BLaER1 (cell line): ENCODE measurements at regions not wholly inside any gene's neighbourhood (a gene's known extent, or its start where the extent isn't known, plus 50 kb on each side); places are given as distances from the start of the nearest gene placed in this dataset.
"Not testable (repeated sequence)": the region's sequence is repeated elsewhere in the genome, so short reads cannot be mapped to it uniquely, and the experiment has no call there.

Experiments used
- H3K27ac ChIP-seq: shearing (Covaris generic); formaldehyde crosslinking; 2 replicates; pipeline ENCODE4 v1.8.1; 2022
- H3K27me3 ChIP-seq: shearing (Covaris generic); formaldehyde crosslinking; 2 replicates; pipeline ENCODE4 v1.8.1; 2022
- H3K36me3 ChIP-seq: shearing (Covaris generic); formaldehyde crosslinking; 2 replicates; pipeline ENCODE4 v1.8.1; 2022
- H3K4me1 ChIP-seq: shearing (Covaris generic); formaldehyde crosslinking; 2 replicates; pipeline ENCODE4 v1.8.1; 2022
- H3K4me2 ChIP-seq: shearing (Covaris generic); formaldehyde crosslinking; 2 replicates; pipeline ENCODE4 v1.8.1; 2022
- H3K4me3 ChIP-seq: shearing (Covaris generic); formaldehyde crosslinking; 2 replicates; pipeline ENCODE4 v1.8.1; 2022
- H3K9ac ChIP-seq: shearing (Covaris generic); formaldehyde crosslinking; 2 replicates; pipeline ENCODE4 v1.8.1; 2022
- H3K9me3 ChIP-seq: shearing (Covaris generic); formaldehyde crosslinking; 2 replicates; pipeline ENCODE4 v1.8.1; 2022
- H4K20me1 ChIP-seq: shearing (Covaris generic); formaldehyde crosslinking; 2 replicates; pipeline ENCODE4 v1.8.1; 2022
- Cebpa-rat ChIP-seq: shearing (Covaris generic); IDR thresholded peaks from 2 replicates; pipeline ENCODE4 v1.8.1; 2022

- Histone ChIP-seq H3K9ac (no peak overlapping the region), H3K27ac (peak overlapping the region; percentile 10), H3K27me3 (no peaks in the 10 kb centered on the region), H3K36me3 (no peaks in the 10 kb centered on the region), H4K20me1 (no peaks in the 10 kb centered on the region), H3K4me3 (no peak overlapping the region), H3K4me1 (peaks cover 16% of the 10 kb centered on the region), H3K9me3 (no peaks in the 10 kb centered on the region), H3K4me2 (peak overlapping the region; percentile 56)
- no peak for TF ChIP-seq Cebpa-rat
Measured at GRCh38 chr2:228378233-228378632, 196.7 kb upstream of the SPHKAP start.

GRCh38 chr2:228377533-228377932 lies 196.0 kb upstream of the SPHKAP start:
- Histone ChIP-seq H3K27me3 (no peaks in the 10 kb centered on the region), H3K9me3 (no peaks in the 10 kb centered on the region), H3K4me1 (peaks cover 16% of the 10 kb centered on the region), H3K4me2 (peak overlapping the region; percentile 56), H3K9ac (0 out of 2 replicates have a peak overlapping the region, but pooled peaks have one; percentile 12), H4K20me1 (no peaks in the 10 kb centered on the region), H3K36me3 (no peaks in the 10 kb centered on the region), H3K4me3 (no peak overlapping the region), H3K27ac (peak overlapping the region; percentile 45)
- no peak for TF ChIP-seq Cebpa-rat

DNA sequence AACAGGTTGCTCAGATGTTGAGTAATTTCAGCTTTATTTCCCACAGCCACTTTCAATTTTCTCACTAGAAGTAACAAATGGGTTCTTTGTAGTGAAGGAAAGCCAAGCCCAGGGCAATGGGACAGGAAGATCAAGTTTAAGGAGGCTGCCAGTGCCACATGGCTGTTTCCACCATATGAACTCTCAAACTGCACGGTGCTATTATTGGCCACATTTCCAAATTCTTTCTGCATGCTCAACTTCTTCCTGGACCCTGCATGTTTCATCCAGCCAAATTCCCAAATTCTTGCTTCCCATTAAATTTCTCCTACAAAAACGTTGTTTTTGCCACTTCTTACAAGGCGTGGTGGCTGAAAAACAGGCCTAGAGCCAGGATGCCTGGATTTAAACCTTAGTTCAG lies 193.3 kb upstream of the SPHKAP start:
- H3K27ac ChIP-seq = no peak overlapping the region
- peaks cover 16% of the 10 kb centered on the region for H3K4me1 ChIP-seq
- H3K27me3 ChIP-seq = no peaks in the 10 kb centered on the region
- H3K9ac ChIP-seq = no peak overlapping the region
- H3K9me3 ChIP-seq = no peaks in the 10 kb centered on the region
- H3K4me2 ChIP-seq = no peak overlapping the region
- no peaks in the 10 kb centered on the region for H4K20me1 ChIP-seq
- H3K4me3 ChIP-seq = no peak overlapping the region
- no peaks in the 10 kb centered on the region for H3K36me3 ChIP-seq
- no peak for TF ChIP-seq Cebpa-rat

GRCh38 chr2:228373191-228373590 lies 191.7 kb upstream of the SPHKAP start:
- H3K9me3 ChIP-seq = no peaks in the 10 kb centered on the region
- H3K27me3 ChIP-seq = no peaks in the 10 kb centered on the region
- TF ChIP-seq Cebpa-rat = no peak
- H3K4me1 ChIP-seq = peaks cover 15% of the 10 kb centered on the region
- no peak overlapping the region for H3K4me3 ChIP-seq
- no peak overlapping the region for H3K9ac ChIP-seq
- H4K20me1 ChIP-seq = no peaks in the 10 kb centered on the region
- H3K36me3 ChIP-seq = no peaks in the 10 kb centered on the region
- H3K4me2 ChIP-seq = no peak overlapping the region
- no peak overlapping the region for H3K27ac ChIP-seq

GRCh38 chr2:228372212-228372611 lies 190.7 kb upstream of the SPHKAP start:
- Histone ChIP-seq H3K4me2 (no peak overlapping the region), H3K27me3 (no peaks in the 10 kb centered on the region), H3K4me3 (no peak overlapping the region), H3K9ac (no peak overlapping the region), H3K27ac (no peak overlapping the region), H3K9me3 (no peaks in the 10 kb centered on the region), H3K36me3 (no peaks in the 10 kb centered on the region), H4K20me1 (no peaks in the 10 kb centered on the region), H3K4me1 (peaks cover 5% of the 10 kb centered on the region; the same call in 1 of the 2 replicates)
- TF ChIP-seq Cebpa-rat = no peak

GRCh38 chr2:228369400-228370031 lies 188.0 kb upstream of the SPHKAP start:
- no peak for TF ChIP-seq Cebpa-rat
- H3K9ac ChIP-seq = no peak overlapping the region
- no peak overlapping the region for H3K4me2 ChIP-seq
- no peaks in the 10 kb centered on the region for H4K20me1 ChIP-seq
- no peaks in the 10 kb centered on the region for H3K4me1 ChIP-seq
- H3K4me3 ChIP-seq = no peak overlapping the region
- H3K9me3 ChIP-seq = no peaks in the 10 kb centered on the region
- no peak overlapping the region for H3K27ac ChIP-seq
- H3K27me3 ChIP-seq = no peaks in the 10 kb centered on the region
- H3K36me3 ChIP-seq = no peaks in the 10 kb centered on the region

- Histone ChIP-seq H3K4me1 (no peaks in the 10 kb centered on the region), H3K27me3 (no peaks in the 10 kb centered on the region), H3K27ac (no peak overlapping the region), H3K9ac (no peak overlapping the region), H3K4me3 (no peak overlapping the region), H3K36me3 (no peaks in the 10 kb centered on the region), H4K20me1 (no peaks in the 10 kb centered on the region), H3K4me2 (no peak overlapping the region), H3K9me3 (no peaks in the 10 kb centered on the region)
- no peak for TF ChIP-seq Cebpa-rat
Measured at GRCh38 chr2:228367356-228367755, 185.9 kb upstream of the SPHKAP start.

DNA sequence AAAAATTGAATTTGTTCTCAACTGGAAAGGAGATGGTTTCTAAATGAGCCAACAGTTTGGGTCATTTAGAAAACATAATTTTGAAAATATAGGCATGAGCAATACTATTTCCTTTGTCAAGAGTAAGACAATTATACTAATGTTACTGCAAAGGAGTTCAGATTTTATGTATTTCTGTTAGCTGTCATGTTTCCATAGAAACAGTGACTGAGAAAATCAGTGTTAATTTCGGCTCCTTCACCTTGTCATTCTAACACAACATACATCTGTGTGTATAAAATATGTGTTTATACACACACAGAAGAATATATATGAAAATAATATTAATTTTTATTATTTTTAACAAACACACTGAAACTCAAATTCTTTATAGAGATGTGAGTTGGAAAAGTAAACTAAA lies 178.0 kb upstream of the SPHKAP start:
- Histone ChIP-seq H4K20me1 (no peaks in the 10 kb centered on the region), H3K9me3 (no peaks in the 10 kb centered on the region)

DNA sequence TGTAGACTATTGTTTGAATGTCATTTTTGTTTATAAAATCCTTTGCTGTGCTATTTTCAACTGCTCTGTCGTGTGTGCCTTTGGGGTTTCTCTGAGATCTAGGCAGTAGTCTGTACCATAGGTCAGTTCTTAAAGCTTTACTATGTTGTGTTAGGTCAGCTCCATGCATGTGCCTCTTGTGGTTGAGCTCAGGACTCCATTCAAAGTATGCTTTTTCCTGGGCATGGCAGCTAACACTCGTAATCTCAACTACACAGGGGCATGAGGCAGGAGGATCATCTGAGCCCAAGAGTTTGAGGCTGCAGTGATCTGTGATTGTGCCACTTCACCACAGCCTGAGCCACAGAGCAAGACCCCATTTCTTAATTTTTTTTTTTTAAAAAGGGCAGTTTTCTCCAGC lies 174.4 kb upstream of the SPHKAP start:
- H3K36me3 ChIP-seq = no peaks in the 10 kb centered on the region
- no peak overlapping the region for H3K4me2 ChIP-seq
- H3K9me3 ChIP-seq = no peaks in the 10 kb centered on the region
- no peak overlapping the region for H3K4me3 ChIP-seq
- no peaks in the 10 kb centered on the region for H4K20me1 ChIP-seq
- H3K27me3 ChIP-seq = no peaks in the 10 kb centered on the region
- peaks cover 18% of the 10 kb centered on the region for H3K4me1 ChIP-seq
- no peak for TF ChIP-seq Cebpa-rat
- no peak overlapping the region for H3K27ac ChIP-seq
- no peak overlapping the region for H3K9ac ChIP-seq

More for the DNA sequence above, 178.0 kb upstream of the SPHKAP start:
- H3K4me3 ChIP-seq = no peak overlapping the region
- H3K27me3 ChIP-seq = no peaks in the 10 kb centered on the region
- no peak overlapping the region for H3K9ac ChIP-seq
- no peak for TF ChIP-seq Cebpa-rat
- H3K36me3 ChIP-seq = no peaks in the 10 kb centered on the region
- no peak overlapping the region for H3K27ac ChIP-seq
- no peaks in the 10 kb centered on the region for H3K4me1 ChIP-seq
- H3K4me2 ChIP-seq = no peak overlapping the region

GRCh38 chr2:228352980-228353379 lies 171.5 kb upstream of the SPHKAP start:
- H3K9ac ChIP-seq, H3K4me3 ChIP-seq, H3K27ac ChIP-seq, H3K9me3 ChIP-seq, H3K4me2 ChIP-seq, H3K27me3 ChIP-seq, H4K20me1 ChIP-seq, H3K36me3 ChIP-seq: not testable (repeated sequence)
- peaks cover 31% of the 10 kb centered on the region for H3K4me1 ChIP-seq

DNA sequence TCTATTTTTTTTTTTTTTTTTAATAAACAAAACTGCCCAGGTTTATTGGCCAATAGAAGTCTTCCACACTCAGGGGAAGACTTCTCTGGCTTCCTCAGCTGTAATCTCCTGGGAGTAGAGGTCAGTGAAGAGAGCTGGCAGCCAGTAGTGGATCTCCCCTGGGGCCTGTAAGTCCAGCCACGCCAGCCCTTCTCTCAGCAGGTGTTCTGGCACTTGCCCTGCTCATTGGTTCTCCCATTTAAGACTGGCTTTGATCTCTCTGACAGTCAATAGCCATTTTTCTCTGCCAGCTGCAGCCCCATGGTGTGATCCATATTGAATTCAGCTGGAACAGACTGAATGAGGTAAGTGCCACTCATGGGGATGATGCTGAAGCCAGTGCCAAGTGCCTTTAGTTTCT lies 170.6 kb upstream of the SPHKAP start:
- H3K9me3 ChIP-seq = no peaks in the 10 kb centered on the region
- no peak overlapping the region for H3K4me3 ChIP-seq
- H3K27ac ChIP-seq = no peak overlapping the region
- no peaks in the 10 kb centered on the region for H3K27me3 ChIP-seq
- no peak overlapping the region for H3K9ac ChIP-seq
- peak overlapping the region; percentile 57 for H3K4me2 ChIP-seq
- H4K20me1 ChIP-seq = no peaks in the 10 kb centered on the region
- peaks cover 31% of the 10 kb centered on the region for H3K4me1 ChIP-seq
- no peaks in the 10 kb centered on the region for H3K36me3 ChIP-seq
- TF ChIP-seq Cebpa-rat = no peak
